C4-2B (cell line): ENCODE measurements at regions not wholly inside any gene's neighbourhood (a gene's known extent, or its start where the extent isn't known, plus 50 kb on each side); places are given as distances from the start of the nearest gene placed in this dataset.

ENCODE experiments used
- H3K27ac ChIP-seq: fragments of 450-650 bp; 2 replicates; pipeline ENCODE4 v1.5.1; 2017
- CTCF ChIP-seq: fragments of 450-650 bp; conservative IDR thresholded peaks from 2 replicates; pipeline ENCODE4 v1.5.1; 2017; ENCODE audit warnings: mild to moderate bottlenecking
- ZFX ChIP-seq: fragments of 450-650 bp; IDR thresholded peaks from 2 replicates; pipeline ENCODE4 v1.6.1; 2017

- TF ChIP-seq ZFX (no peak), CTCF (no peak)
- H3K27ac ChIP-seq, result no peak overlapping the region
Observed at GRCh38 chr5:154115291-154115690, 75.2 kb upstream of the GALNT10 start.

GRCh38 chr5:154117050-154117449 is 73.5 kb upstream of the GALNT10 start:
- TF ChIP-seq CTCF (no peak), ZFX (no peak)

GRCh38 chr5:154117930-154118329 is 72.6 kb upstream of the GALNT10 start:
- no peak overlapping the region for H3K27ac ChIP-seq
- TF ChIP-seq CTCF, result no peak
- TF ChIP-seq ZFX, result no peak

More at GRCh38 chr5:154117050-154117449, 73.5 kb upstream of the GALNT10 start:
- H3K27ac ChIP-seq, result no peak overlapping the region

- peak overlapping the region; percentile 6 for H3K27ac ChIP-seq
- TF ChIP-seq CTCF, result no peak
- TF ChIP-seq ZFX, result no peak
Observed at GRCh38 chr5:154118385-154118784, 72.1 kb upstream of the GALNT10 start.

- TF ChIP-seq CTCF (peak; percentile 12), ZFX (no peak)
- H3K27ac ChIP-seq, result peak overlapping the region; percentile 6
Observed at GRCh38 chr5:154118893-154119336, 71.6 kb upstream of the GALNT10 start.

GRCh38 chr5:154129013-154129412 is 61.5 kb upstream of the GALNT10 start:
- TF ChIP-seq ZFX, result no peak
- no peak for TF ChIP-seq CTCF
- no peak overlapping the region for H3K27ac ChIP-seq

- TF ChIP-seq CTCF, result no peak
- TF ChIP-seq ZFX, result no peak
- no peak overlapping the region for H3K27ac ChIP-seq
Observed at GRCh38 chr5:154129921-154130320, 60.6 kb upstream of the GALNT10 start.
